RCC 7860 (cell line): ENCODE measurements at regions not wholly inside any gene's neighbourhood (a gene's known extent, or its start where the extent isn't known, plus 50 kb on each side); places are given as distances from the start of the nearest gene placed in this dataset.

ENCODE experiments used
- DNase-seq: peaks from one replicate; pipeline ENCODE4 v3.0.0-alpha.2; 2015; ENCODE audit warnings: low spot score
- FAIRE-seq: peaks from 2 replicates; lab custom pipeline; 2012; peaks lifted over from hg19 to GRCh38; lab: Jason Lieb, UNC

DNA sequence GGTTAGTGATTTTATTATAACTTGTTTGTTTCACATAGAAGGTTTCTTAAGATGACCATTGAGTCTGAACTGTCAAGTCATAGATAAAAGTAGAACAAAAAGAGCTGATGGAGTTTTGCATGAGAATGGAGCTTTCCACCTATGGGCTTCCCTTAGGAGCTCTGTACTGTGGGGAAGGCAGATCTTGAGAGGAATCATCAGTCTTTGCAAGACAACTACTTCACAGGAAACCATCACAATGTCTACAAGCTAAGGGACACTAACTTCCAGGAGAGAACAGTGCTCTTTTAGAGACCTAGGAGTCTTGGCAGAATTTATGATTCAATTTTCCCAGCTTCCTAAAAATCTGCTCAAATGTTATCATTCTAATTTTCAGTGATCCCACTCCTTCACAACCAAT lies 78.2 kb downstream of the FBXO5 start:
- DNase-seq (no peak), FAIRE-seq (no peak)

GRCh38 chr6:152905551-152906299 lies 77.1 kb downstream of the FBXO5 start:
- DNase-seq (no peak), FAIRE-seq (no peak)

DNA sequence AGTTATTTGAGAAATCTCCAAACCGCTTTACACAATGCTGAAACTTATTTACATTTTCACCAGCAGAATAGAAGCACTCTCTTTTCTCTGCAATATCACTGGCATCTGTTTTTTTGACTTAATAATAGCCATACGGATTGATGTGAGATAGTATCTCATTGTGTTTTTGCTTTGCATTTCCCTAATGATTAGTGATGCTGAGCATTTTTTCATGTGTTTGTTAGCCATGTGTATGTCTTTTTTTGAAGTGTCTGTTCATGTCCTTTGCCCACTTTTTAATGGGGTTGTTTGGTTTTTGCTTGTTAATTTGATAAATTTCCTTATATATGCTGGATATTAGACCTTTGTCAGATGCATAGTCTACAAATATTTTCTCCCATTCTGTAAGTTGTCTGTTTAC lies 73.6 kb downstream of the FBXO5 start:
- DNase-seq (no peak), FAIRE-seq (no peak)

DNA sequence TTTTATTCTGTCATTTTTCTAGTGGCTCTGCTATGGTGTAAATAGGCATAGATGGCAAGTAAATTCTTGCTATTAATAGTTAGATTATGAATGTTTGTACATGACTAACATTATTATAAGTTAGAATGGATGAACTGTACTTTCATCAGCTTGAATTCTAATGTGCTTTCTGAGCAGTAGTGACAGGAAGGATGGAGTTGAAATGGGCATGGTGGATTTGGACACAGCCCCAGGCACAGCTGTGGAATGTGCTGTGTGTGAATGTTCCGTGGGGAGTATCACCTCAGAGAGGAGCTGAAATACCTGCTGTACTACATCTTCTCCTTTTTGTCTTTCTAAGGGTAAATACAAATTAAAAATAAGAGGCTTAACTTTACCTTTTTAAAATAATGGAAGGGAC lies 66.8 kb downstream of the FBXO5 start:
- DNase-seq, result no peak
- FAIRE-seq, result no peak

DNA sequence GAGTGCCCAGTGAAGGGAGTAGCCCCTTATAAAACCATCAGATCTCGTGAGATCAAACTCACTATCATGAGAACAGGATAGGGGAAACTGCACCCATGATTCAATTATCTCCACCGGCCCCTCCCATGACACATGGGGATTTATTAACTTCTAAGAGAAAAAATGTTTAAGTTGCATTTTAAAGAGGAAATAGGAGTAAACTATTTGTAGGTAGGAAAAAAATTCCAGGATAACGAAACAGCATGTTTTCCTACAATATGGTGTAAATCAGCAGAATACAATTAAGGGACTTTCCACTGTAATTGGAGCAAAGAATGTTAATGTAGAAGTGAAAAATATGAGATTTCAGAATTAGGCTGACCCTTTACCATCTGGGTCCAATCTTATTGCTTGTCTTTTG lies 63.9 kb downstream of the FBXO5 start:
- no peak for DNase-seq
- no peak for FAIRE-seq

DNA sequence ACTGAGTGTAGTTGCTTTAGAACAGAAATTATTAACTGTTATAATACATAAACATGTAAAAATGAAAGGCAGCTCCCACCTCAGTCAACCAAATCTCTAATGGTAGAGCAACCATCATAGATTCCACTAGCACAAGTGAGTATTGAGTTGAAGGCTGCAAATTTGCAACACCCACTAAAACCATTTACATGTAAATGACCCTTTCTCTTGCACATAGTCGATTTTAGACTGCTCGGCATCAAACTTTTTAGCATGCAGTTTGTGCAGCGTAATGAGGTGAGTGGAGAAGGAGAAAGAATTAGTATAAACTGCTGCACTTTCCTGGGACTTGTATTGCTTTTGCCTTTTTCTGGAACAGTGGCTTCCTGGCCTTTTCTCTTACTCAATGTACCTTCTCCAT lies 62.8 kb downstream of the FBXO5 start:
- FAIRE-seq, result no peak
- no peak for DNase-seq
